HG02610 (cell line): ENCODE measurements at regions not wholly inside any gene's neighbourhood (a gene's known extent, or its start where the extent isn't known, plus 50 kb on each side); places are given as distances from the start of the nearest gene placed in this dataset.
A peak's percentile ranks its signal among the peaks of the same experiment; 100 is the strongest.

ENCODE experiments used
- ATAC-seq: cut with Tn5 transposase; IDR thresholded peaks from one replicate; pipeline ENCODE4 v1.9.1; 2021; ENCODE audit warnings: mild to moderate bottlenecking, moderate library complexity; ENCODE audit not compliant: unreplicated experiment

- ATAC-seq: no peak
Observed at GRCh38 chr12:125408718-125409117, 343.5 kb downstream of the AACS start.

DNA sequence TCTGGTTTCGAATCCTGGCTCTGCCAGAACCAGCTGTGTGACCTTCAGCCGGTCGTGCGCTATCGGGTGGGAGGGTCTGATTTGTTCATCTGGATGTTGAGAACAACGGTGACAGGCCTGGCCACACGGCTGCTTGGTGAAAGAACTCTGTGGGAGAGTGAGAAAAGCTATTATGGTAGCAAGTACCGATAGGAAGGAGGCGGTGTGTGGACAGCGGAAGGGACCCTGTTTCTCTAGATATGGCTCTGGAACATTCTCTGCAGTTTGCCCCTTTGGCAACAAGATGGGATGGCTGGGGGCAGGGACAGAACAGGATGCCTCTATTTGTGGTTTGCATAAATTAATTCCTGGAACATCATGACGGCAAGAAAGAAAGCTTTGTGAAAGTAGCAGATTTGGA lies 347.3 kb downstream of the AACS start:
- ATAC-seq: no peak

- no peak for ATAC-seq
Observed at GRCh38 chr12:125417446-125417845, 352.2 kb downstream of the AACS start.

DNA sequence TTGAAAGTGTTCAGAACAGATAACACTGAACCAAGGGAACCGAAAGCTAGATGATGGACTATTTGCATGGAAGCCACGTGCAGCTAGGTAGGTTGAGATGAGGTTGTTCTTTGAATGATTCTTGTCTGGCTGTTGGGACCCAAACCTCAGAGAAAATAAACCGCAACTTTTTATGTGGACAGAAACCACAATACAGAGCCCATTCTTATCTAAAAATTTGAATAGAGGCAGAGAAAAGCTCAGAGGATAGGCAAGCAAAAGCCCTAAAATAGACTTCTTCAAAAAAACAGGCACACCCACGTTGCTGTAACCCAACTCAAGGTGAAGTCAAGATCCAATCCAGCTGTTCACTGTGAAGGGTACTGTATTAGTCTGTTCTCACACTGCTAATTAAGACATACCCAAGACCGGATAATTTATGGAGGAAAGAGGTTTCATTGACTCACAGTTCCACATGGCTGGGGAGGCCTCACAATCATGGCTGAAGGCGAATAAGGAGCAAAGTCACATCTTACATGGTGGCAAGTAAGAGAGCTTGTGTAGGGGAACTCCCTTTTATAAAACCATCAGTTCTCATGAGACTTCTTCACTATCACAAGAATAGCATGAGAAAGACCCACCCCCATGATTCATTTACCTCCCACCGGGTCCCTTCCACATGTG lies 353.8 kb downstream of the AACS start:
- ATAC-seq: no peak

DNA sequence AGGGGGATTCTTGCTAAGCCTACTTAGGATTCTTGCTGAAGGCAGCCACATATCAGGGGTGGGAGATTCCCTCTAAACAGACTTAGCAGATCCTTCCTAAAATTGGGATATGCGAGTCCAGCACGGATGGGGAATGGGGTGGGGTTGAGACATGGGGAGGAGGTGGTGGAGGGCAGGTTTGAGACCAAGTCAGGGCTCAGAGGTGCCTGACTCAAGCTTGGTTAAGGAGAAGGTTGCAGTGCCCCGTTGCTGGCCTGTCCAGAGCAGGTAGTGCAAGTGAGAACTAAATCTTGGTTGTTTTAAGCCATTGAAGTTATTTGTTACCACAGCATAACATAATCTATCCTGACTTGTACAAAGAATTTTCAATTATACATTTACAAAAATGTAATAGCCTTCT lies 359.7 kb downstream of the AACS start:
- ATAC-seq: no peak

DNA sequence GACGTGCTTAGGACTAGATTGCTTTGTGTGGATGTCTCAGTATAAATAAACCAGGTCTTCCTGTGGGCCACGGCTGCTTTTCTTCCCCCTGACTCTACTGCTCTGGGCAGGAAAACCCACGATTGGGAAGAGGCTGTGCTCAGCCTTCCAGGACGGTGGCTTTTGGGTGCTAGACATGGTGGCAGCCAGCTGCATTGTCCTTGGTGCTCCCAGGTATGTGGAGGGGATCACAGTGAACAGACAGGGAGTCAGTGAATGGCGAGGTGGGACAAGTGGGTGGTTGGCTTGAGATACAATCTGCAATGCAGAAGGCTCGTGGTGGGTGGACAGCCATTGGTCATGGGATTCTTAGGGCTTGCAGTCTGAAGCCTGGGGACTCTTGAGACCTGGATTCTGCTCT lies 366.3 kb downstream of the AACS start:
- ATAC-seq: no peak

GRCh38 chr12:125434131-125434530 lies 368.9 kb downstream of the AACS start:
- ATAC-seq: no peak

GRCh38 chr12:125434936-125435443 lies 369.8 kb downstream of the AACS start:
- ATAC-seq: peak; percentile 74

- ATAC-seq: no peak
Observed at GRCh38 chr12:125435871-125436270, 370.6 kb downstream of the AACS start.

- ATAC-seq: no peak
Observed at GRCh38 chr12:125436686-125437085, 371.5 kb downstream of the AACS start.

DNA sequence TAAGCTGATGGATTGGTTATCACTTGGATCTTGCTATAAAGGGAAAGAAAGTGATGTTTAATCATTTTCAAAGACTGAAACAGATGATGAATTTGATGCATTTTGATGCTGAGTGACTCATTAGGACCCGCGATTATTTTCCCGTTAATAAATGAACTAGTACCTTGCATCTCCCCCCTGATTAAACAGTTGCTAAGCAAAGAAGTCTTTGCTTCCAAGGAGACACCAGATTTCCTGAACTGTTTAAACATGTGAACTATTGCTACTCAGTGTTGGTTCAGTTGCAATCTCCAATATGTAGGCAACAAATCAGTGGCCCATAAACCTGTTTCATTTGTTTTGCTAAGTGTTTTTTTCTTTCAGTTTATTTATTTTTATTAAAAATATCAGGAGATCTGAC lies 375.2 kb downstream of the AACS start:
- ATAC-seq: no peak

- ATAC-seq: no peak
Observed at GRCh38 chr12:125443341-125443740, 378.1 kb downstream of the AACS start.

GRCh38 chr12:125451408-125451807 lies 386.2 kb downstream of the AACS start:
- ATAC-seq: no peak

DNA sequence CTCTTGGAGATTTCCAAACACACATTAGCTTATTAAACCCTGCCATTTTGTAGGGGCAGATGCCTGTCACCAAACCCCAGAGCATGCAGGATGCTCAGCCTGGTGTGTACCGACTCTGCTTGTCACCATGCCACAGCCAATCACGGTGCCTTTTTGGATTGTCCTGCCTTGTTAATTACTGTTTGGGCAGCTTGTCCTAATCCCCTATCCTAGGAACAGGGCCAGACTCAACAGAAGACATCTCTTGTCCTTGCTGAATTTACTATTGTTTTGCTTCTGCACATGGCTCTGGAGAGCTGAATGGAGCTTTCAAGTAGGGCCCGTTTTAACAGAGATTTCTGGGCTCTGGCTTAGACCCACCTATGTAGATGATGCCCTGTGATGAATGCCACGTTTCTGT lies 388.5 kb downstream of the AACS start:
- ATAC-seq: no peak

- no peak for ATAC-seq
Observed at GRCh38 chr12:125454291-125454690, 389.1 kb downstream of the AACS start.

GRCh38 chr12:125454786-125455480 lies 389.7 kb downstream of the AACS start:
- ATAC-seq: no peak

- no peak for ATAC-seq
Observed at GRCh38 chr12:125455556-125455955, 390.3 kb downstream of the AACS start.

DNA sequence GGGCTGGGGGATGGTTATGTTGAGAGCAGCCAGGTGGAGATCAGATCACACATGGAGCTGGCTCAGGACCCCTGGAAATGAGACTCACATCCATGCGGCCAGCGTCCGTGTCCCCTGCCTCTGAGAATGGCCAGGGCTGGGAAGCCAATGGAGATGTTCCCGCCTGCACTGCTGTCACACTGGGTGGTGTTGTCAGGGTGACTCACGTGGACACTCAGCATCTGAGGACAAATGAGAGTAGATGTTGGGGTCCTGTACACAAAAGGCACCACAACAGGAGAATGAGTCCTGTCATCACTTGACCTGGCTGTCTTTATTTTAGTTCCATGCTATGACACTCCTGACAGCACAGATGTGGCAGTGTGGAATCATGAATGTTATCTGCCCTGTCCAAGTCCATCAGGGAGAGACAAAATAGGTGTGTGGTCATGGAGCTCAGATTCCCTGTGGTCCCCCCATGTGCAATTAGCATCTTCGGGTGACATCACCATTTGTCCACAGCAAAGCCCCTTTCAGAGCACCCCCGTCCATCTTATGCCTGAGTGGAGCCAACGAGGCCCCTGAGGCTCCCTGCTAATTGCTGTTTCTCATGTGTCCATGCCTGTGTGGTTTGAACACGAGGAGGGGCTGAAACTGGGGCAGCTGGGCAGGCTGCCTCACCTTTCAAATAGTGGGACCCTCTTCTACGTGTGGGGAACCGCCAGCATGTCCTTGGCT lies 393.5 kb downstream of the AACS start:
- ATAC-seq: no peak

GRCh38 chr12:125461831-125462230 lies 396.6 kb downstream of the AACS start:
- ATAC-seq: no peak

DNA sequence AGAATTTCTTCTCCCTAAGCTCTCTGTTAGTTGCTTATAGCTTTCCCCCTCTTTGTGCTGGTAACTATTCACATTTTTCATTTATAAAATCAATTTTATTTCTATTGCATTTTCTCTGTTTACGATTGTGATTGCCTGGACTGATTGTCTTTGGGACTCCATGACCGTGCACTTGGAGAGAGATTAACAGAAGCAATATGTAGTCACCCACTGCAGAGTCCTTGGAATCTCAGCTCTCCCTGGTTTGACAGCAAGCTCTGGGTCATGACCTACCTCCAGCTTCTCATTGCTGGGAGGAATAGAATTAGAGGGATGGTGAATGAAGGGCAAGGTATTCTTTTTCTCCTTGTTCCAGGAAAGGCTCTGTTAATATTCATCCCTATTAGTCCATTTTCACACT lies 398.2 kb downstream of the AACS start:
- ATAC-seq: no peak

DNA sequence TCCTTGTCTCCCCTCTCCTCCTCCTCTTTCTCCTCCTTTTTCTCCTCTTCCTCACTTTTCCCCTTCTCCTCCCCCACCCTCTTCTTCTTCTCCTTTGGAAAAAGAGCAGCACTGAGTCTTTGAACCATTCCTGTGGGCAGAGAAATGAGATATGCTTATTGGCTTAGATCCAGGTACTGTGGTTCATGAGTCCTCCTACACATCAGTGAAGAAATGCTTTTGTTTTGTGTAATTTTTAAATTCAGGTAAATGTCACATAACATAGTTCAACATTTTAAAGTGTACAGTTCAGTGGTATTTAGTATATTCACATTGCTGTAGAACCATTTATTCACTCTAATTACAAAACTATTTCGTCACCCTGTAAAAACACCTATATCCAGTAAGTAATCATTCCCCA lies 402.1 kb downstream of the AACS start:
- ATAC-seq: no peak

DNA sequence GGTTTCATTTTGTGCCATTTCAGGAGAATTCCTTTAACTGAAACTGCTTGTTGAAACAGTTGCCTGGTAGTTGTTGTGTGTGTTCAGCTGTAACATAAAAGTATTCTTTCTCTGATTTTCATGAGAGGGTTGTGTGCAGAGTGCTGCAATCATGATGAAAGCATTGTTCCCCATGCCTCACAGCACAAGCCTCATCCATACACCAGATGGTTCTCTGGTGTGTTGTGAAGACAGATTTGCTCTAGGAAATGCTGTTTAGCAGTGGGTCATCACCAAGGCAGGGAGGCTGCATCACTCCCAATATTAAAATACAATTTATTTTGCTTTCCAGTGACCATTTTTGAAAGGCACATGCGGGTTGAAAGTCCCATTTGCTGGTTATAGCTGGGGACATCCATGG lies 404.4 kb downstream of the AACS start:
- ATAC-seq: no peak
